PC-3 (cell line): ENCODE measurements at regions not wholly inside any gene's neighbourhood (a gene's known extent, or its start where the extent isn't known, plus 50 kb on each side); places are given as distances from the start of the nearest gene placed in this dataset.

Source experiments
- ATAC-seq: fragments of 200-7000 bp; cut with Tn5 transposase; 2 replicates; pipeline ENCODE4 v1.9.1; 2020; ENCODE audit warnings: mild to moderate bottlenecking, moderate library complexity
- BruUV-seq: library from RNA; stranded (reverse); fragments of 400-500 nt; replicated peaks from 2 replicates; lab custom pipeline; 2021; lab: Mats Ljungman, UMichigan
- CTCF ChIA-PET: fragments of 300-600 bp; sonication (Branson Sonifier 250); formaldehyde crosslinking; loops from one replicate; lab custom pipeline; 2022; ENCODE audit warnings: antibody characterized with exemption; lab: Charles Lee
- POLR2A ChIA-PET: fragments of 300-600 bp; sonication (Branson Sonifier 250); formaldehyde crosslinking; loops from one replicate; lab custom pipeline; 2022; ENCODE audit warnings: antibody characterized with exemption; ENCODE audit not compliant: unreplicated experiment; lab: Charles Lee
- DNase-seq: peaks from one replicate; pipeline ENCODE4 v3.0.0-alpha.2; 2015
- H2AFZ ChIP-seq: fragments of 300-600 bp; sonication (generic); 2 replicates; pipeline ENCODE4 v1.6.0; 2016; ENCODE audit warnings: antibody characterized with exemption, low read length
- H3F3A ChIP-seq: fragments of 300-600 bp; sonication (generic); one replicate; pipeline ENCODE4 v1.6.0; 2017; ENCODE audit warnings: antibody characterized with exemption, low read length, control low read depth, mild to moderate bottlenecking; ENCODE audit not compliant: unreplicated experiment
- H3K27ac ChIP-seq: fragments of 300-600 bp; sonication (generic); 2 replicates; pipeline ENCODE4 v1.5.1; 2016; ENCODE audit warnings: mild to moderate bottlenecking, low read length
- H3K27me3 ChIP-seq: fragments of 300-600 bp; sonication (generic); 2 replicates; pipeline ENCODE4 v1.6.1; 2016; ENCODE audit warnings: low read length, mixed read lengths
- H3K36me3 ChIP-seq: fragments of 300-600 bp; sonication (generic); 2 replicates; pipeline ENCODE4 v1.6.1; 2016; ENCODE audit warnings: low read depth, mixed run types, low read length, mixed read lengths
- H3K4me1 ChIP-seq: fragments of 300-600 bp; sonication (generic); 2 replicates; pipeline ENCODE4 v1.5.1; 2016; ENCODE audit warnings: low read length; ENCODE audit not compliant: insufficient read depth
- H3K4me2 ChIP-seq: fragments of 300-600 bp; sonication (generic); 2 replicates; pipeline ENCODE4 v1.6.0; 2016; ENCODE audit warnings: low read length
- H3K4me3 ChIP-seq: fragments of 300-600 bp; sonication (generic); 2 replicates; pipeline ENCODE4 v1.5.1; 2016; ENCODE audit warnings: mild to moderate bottlenecking, low read length, mixed read lengths
- H3K79me2 ChIP-seq: fragments of 300-600 bp; sonication (generic); 2 replicates; pipeline ENCODE4 v1.6.1; 2017; ENCODE audit warnings: low read length, mixed read lengths
- H3K9ac ChIP-seq: fragments of 300-600 bp; sonication (generic); 2 replicates; pipeline ENCODE4 v1.6.0; 2016; ENCODE audit warnings: mild to moderate bottlenecking, low read length
- H3K9me2 ChIP-seq: fragments of 300-600 bp; sonication (generic); replicated peaks from 2 replicates; pipeline ENCODE4 v1.6.1; 2016; ENCODE audit warnings: mixed run types, low read length, mixed read lengths
- H3K9me3 ChIP-seq: fragments of 300-600 bp; sonication (generic); 2 replicates; pipeline ENCODE4 v1.6.1; 2016; ENCODE audit warnings: low read length, mixed read lengths
- H4K20me1 ChIP-seq: fragments of 300-600 bp; sonication (generic); 2 replicates; pipeline ENCODE4 v1.6.1; 2016; ENCODE audit warnings: low read length, mixed read lengths
- EZH2 ChIP-seq: fragments of 300-600 bp; sonication (generic); IDR thresholded peaks from one replicate; pipeline ENCODE4 v1.6.1; 2017; ENCODE audit warnings: antibody characterized with exemption, mild to moderate bottlenecking, low read length; ENCODE audit not compliant: unreplicated experiment
- EZH2phosphoT487 ChIP-seq: fragments of 300-600 bp; sonication (generic); IDR thresholded peaks from 2 replicates; pipeline ENCODE4 v1.6.1; 2018; ENCODE audit warnings: mild to moderate bottlenecking, antibody characterized with exemption, low read length, borderline replicate concordance
- intact Hi-C: fragments of 100-400 bp; cut with micrococcal nuclease; formaldehyde crosslinking; loops from 2 replicates; pipeline ENCODE4 v1.9.0; 2023
- TF ChIP-seq, protein P1 (sequence below): fragments of 300-600 bp; sonication (generic); conservative IDR thresholded peaks from 2 replicates; pipeline ENCODE4 v1.5.1; 2017; ENCODE audit warnings: antibody characterized with exemption, low read depth, mild to moderate bottlenecking, low read length

DNA sequence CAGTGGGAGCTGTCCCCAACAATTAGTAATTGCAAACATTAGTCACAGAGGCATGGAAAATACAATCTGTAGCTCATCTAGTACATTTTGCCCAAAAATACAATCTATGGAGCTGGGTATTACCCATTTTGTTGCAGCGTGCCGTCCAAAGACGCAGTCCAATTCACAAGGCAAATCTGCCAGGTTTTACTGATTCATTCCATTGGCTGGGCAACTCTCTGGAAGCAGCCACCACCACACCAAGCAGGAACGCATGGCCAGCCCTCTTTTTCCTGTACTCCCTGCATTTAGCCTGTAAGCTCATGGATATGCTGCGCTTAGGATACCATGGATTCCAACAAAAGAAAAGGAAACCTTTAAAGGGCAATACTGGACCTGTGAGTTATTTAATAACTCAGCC is 60.5 kb upstream of the ARRDC4 start:
- Histone ChIP-seq H3K9me3 (no peaks in the 10 kb centered on the region), H3K4me1 (no peaks in the 10 kb centered on the region), H3K9ac (no peak overlapping the region), H3K79me2 (no peaks in the 10 kb centered on the region), H3F3A (no peaks in the 10 kb centered on the region), H3K4me3 (no peak overlapping the region), H3K27me3 (peaks cover 49% of the 10 kb centered on the region), H3K9me2 (no peaks in the 10 kb centered on the region), H3K36me3 (no peaks in the 10 kb centered on the region), H2AFZ (no peak overlapping the region), H3K27ac (no peak overlapping the region), H4K20me1 (no peaks in the 10 kb centered on the region), H3K4me2 (no peak overlapping the region)
- POLR2A ChIA-PET: no interaction called here
- TF ChIP-seq, protein P1, sequence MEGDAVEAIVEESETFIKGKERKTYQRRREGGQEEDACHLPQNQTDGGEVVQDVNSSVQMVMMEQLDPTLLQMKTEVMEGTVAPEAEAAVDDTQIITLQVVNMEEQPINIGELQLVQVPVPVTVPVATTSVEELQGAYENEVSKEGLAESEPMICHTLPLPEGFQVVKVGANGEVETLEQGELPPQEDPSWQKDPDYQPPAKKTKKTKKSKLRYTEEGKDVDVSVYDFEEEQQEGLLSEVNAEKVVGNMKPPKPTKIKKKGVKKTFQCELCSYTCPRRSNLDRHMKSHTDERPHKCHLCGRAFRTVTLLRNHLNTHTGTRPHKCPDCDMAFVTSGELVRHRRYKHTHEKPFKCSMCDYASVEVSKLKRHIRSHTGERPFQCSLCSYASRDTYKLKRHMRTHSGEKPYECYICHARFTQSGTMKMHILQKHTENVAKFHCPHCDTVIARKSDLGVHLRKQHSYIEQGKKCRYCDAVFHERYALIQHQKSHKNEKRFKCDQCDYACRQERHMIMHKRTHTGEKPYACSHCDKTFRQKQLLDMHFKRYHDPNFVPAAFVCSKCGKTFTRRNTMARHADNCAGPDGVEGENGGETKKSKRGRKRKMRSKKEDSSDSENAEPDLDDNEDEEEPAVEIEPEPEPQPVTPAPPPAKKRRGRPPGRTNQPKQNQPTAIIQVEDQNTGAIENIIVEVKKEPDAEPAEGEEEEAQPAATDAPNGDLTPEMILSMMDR: no peak
- TF ChIP-seq EZH2 (no peak), EZH2phosphoT487 (no peak)
- ATAC-seq: no peak
- DNase-seq: peak; percentile 5
- CTCF ChIA-PET: no interaction called here
- intact Hi-C loops: loop anchor here (10.0 kb wide), 2 partner anchors 395 to 525 kb away; no protein-coding TSS in a partner anchor
- BruUV-seq: no TSS peak

DNA sequence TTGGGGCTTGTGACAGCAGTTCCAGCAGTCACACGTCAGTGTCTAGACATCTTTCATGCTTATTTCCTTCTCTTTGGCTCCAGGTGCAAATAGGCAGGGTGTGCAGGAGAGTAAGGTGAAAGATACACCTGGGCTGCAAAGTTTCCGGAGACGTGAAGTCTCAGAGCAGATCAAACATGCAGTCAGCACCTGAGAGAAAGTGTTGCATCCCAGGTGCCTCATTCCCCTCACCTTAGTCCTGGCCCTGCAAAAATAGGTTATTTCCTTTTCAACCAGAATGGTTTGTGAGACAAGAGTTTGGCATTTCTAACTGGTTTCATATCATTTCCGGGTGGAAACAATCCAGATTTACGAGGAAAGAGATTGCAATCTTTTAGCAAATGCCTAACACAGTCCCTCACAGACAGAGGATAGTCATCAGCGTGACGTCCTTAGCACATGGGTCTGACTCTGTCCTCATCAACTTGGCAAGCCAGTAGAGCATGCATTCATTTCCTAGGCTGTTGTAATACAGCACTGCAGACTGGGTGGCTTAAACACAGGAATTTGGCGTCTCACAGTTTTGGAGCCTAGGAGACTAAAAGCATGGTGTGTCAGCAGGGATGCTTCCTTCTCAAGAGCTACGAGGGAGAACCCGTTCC is 58.2 kb upstream of the ARRDC4 start:
- no peak for ATAC-seq
- no peaks in the 10 kb centered on the region for H3F3A ChIP-seq
- no TSS peak for BruUV-seq
- H2AFZ ChIP-seq: no peak overlapping the region
- CTCF ChIA-PET: no interaction called here
- no peaks in the 10 kb centered on the region for H4K20me1 ChIP-seq
- no peak for TF ChIP-seq EZH2
- TF ChIP-seq, protein P1: no peak
- TF ChIP-seq EZH2phosphoT487: no peak
- POLR2A ChIA-PET: no interaction called here
- DNase-seq: peak; percentile 56
- H3K4me1 ChIP-seq: no peaks in the 10 kb centered on the region
- H3K36me3 ChIP-seq: no peaks in the 10 kb centered on the region
- intact Hi-C loops: loop anchor here (10.0 kb wide), 2 partner anchors 393 to 523 kb away; no protein-coding TSS in a partner anchor
- no peak overlapping the region for H3K4me3 ChIP-seq
- H3K79me2 ChIP-seq: no peaks in the 10 kb centered on the region
- no peaks in the 10 kb centered on the region for H3K9me3 ChIP-seq
- no peak overlapping the region for H3K27ac ChIP-seq
- H3K9ac ChIP-seq: no peak overlapping the region
- no peaks in the 10 kb centered on the region for H3K9me2 ChIP-seq
- peaks cover 57% of the 10 kb centered on the region for H3K27me3 ChIP-seq
- no peak overlapping the region for H3K4me2 ChIP-seq

DNA sequence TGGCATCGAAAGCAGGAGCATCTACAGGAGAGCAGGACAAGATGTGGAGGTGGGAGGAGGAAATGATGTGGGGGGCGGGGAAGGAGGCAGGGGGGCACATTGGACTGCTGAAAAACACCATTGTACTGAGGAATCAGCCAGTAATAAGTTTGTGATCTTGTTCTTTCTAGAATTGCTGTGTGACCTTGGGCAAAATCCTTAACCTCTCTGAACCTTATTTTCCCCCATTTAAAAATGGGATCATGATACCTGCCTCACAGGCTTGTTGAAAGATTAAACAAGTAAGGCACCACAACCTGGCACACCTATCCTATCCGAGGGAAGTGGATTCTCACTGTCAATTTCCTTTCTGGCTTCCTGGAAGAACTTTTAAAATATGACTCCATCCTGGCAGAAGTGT is 56.9 kb upstream of the ARRDC4 start:
- ChIA-PET CTCF (no interaction called here), POLR2A (no interaction called here)
- H3K9me3 ChIP-seq: no peaks in the 10 kb centered on the region
- no peaks in the 10 kb centered on the region for H3F3A ChIP-seq
- intact Hi-C loops: loop anchor here (10.0 kb wide), 2 partner anchors 391 to 521 kb away; no protein-coding TSS in a partner anchor
- no peak overlapping the region for H3K4me2 ChIP-seq
- no peak overlapping the region for H2AFZ ChIP-seq
- H3K4me1 ChIP-seq: no peaks in the 10 kb centered on the region
- H3K9me2 ChIP-seq: no peaks in the 10 kb centered on the region
- no peak overlapping the region for H3K4me3 ChIP-seq
- no peak for TF ChIP-seq EZH2phosphoT487
- TF ChIP-seq, protein P1: no peak
- no peak for TF ChIP-seq EZH2
- no peak overlapping the region for H3K27ac ChIP-seq
- H3K79me2 ChIP-seq: no peaks in the 10 kb centered on the region
- ATAC-seq: no peak
- peaks cover 59% of the 10 kb centered on the region for H3K27me3 ChIP-seq
- BruUV-seq: no TSS peak
- DNase-seq: no peak
- no peak overlapping the region for H3K9ac ChIP-seq
- H3K36me3 ChIP-seq: no peaks in the 10 kb centered on the region
- H4K20me1 ChIP-seq: no peaks in the 10 kb centered on the region
